Stimulated activated naive B cell treated with anti-CD40 and anti-IgM and Interleukin-4, amounts not matched to agents 10 μg/mL and 1 μg/mL and 100 μg/mL, for 72 hours (primary cell): ENCODE measurements at regions not wholly inside any gene's neighbourhood (a gene's known extent, or its start where the extent isn't known, plus 50 kb on each side); places are given as distances from the start of the nearest gene placed in this dataset.

Experiments used
- ATAC-seq, 2 donors: fragments of 150-1000 bp; cut with Tn5 transposase; replicated peaks; 2 replicates each; pipeline ENCODE4 v1.10.0; 2021; ENCODE audit warnings: moderate library complexity in 1 of 2
- DNase-seq: peaks from one replicate; pipeline ENCODE4 v3.0.0; 2021
- H3K27ac Mint-ChIP-seq: one replicate; pipeline ENCODE4 v1.8.0; 2022; ENCODE audit warnings: mild to moderate bottlenecking, mixed read lengths
- H3K27me3 Mint-ChIP-seq, 2 donors: one replicate each; pipeline ENCODE4 v1.8.0; 2022; ENCODE audit warnings: mixed read lengths in 2 of 2
- H3K36me3 Mint-ChIP-seq, 2 donors: one replicate each; pipeline ENCODE4 v1.8.0; 2022; ENCODE audit warnings: mixed read lengths in 2 of 2, mild to moderate bottlenecking in 1 of 2
- H3K4me1 Mint-ChIP-seq, 2 donors: one replicate each; pipeline ENCODE4 v1.8.0; 2022; ENCODE audit warnings: mixed read lengths in 2 of 2, mild to moderate bottlenecking in 1 of 2
- H3K4me3 Mint-ChIP-seq, 2 donors: one replicate each; pipeline ENCODE4 v1.8.0; 2022; ENCODE audit warnings: mild to moderate bottlenecking in 2 of 2, mixed read lengths in 2 of 2, moderate library complexity in 1 of 2
- H3K9me3 Mint-ChIP-seq, 2 donors: one replicate each; pipeline ENCODE4 v1.8.0; 2022; ENCODE audit warnings: mixed read lengths in 2 of 2, mild to moderate bottlenecking in 1 of 2

DNA sequence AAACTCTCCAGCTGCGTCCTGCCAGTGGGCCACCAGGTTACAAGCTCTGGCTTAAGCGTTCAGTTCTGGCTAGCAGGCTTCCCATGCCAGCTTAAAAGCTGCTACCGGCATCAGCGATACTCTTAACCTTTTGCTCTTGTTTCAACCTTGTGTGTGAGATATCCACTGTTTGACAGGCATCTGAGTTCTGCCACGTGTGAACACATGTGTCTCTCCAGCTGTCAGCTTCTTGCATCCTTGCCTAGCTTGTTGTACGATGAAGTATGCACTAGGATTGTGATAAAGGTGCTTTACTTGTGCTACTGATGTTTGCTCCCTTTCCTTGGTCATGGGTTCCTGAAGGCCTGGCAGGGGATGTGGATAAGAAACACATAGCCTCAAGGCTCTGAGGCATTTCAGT, 201.6 kb downstream of the PRDM2 start:
- Mint-ChIP-seq H3K27ac (no peak overlapping the region), H3K4me3 (no peak overlapping the region), H3K27me3 (peaks cover 29 to 30% of the 10 kb centered on the region in 2 donors), H3K4me1 (no peaks in the 10 kb centered on the region), H3K9me3 (peaks cover 7 to 14% of the 10 kb centered on the region in 2 donors), H3K36me3 (peaks cover 0 to 3% of the 10 kb centered on the region in 2 donors)
- no peak for DNase-seq
- no peak for ATAC-seq

DNA sequence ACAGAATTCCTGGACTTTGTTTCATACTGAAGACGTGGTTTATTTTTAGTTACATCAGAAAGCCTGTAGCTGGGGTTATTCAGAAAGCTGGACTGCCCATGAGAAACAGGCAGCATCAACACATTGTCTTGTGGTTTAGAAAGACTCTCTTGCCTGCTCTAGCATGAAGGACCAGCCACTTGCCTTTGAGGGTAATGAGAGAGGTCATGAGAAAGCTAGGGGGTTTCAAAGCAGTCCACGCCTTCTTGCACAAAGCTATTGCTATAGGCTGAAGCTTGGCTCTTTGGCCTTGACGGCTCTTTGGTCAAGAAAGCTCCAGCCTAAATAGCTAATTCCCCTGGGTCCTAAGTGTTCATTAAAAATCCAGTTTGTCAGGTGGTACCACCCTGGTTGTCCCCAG, 208.1 kb downstream of the PRDM2 start:
- H3K4me3 Mint-ChIP-seq, result no peak overlapping the region
- peaks cover 12 to 16% of the 10 kb centered on the region in 2 donors for H3K27me3 Mint-ChIP-seq
- DNase-seq (no peak), ATAC-seq (peak; percentile 71 to 81)
- H3K4me1 Mint-ChIP-seq, result peaks cover 0 to 5% of the 10 kb centered on the region in 2 donors
- peaks cover 7 to 14% of the 10 kb centered on the region in 2 donors for H3K9me3 Mint-ChIP-seq
- peaks cover 0 to 3% of the 10 kb centered on the region in 2 donors for H3K36me3 Mint-ChIP-seq
- no peak overlapping the region for H3K27ac Mint-ChIP-seq

DNA sequence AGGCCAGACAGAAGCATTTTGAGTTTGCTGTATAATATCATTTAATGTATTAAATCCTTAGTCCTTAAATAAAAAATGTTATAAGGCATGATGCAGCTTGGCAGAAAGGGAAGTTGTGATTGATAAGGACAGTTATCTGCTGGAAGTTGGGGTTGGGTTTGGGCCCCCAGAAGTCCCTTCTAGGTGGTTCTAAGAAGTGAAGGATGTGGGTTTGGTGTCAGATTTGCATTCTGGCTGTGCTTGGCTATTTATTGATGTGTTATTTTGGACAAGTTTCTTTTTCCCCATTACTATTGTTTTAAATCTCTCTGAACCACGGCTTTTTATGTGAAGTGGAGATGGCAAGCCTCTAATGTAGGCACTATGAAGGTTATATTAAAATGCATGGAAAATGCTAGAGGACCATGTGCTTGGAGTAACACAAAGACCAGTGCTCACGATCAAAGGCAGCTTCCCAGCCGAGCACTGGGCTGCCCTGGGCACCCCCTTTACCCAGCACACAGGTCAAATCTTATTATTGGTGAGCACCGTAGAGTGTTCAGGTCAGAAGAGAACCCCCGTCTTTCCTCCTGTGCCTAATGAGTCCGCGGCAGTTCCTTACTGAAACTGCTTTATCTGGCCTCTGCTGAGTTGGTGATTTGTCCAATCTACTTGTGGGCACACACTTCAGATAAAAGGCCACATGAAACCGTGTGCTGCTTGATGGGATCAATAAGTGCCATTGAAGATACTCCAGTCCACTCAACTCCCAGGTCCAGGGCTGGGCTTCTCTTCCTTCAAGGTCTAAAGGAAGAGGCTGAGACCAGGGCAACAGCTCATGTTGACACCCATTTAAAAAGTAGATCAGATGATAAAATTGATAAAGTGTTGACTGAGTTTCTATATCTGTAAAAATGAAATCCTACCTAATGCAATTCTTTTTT, 212.0 kb downstream of the PRDM2 start:
- peaks cover 0 to 5% of the 10 kb centered on the region in 2 donors for H3K4me1 Mint-ChIP-seq
- no peak overlapping the region for H3K27ac Mint-ChIP-seq
- H3K36me3 Mint-ChIP-seq, result no peaks in the 10 kb centered on the region
- ATAC-seq (no peak), DNase-seq (no peak)
- no peaks in the 10 kb centered on the region for H3K9me3 Mint-ChIP-seq
- no peak overlapping the region for H3K4me3 Mint-ChIP-seq
- H3K27me3 Mint-ChIP-seq, result peaks cover 12 to 16% of the 10 kb centered on the region in 2 donors

DNA sequence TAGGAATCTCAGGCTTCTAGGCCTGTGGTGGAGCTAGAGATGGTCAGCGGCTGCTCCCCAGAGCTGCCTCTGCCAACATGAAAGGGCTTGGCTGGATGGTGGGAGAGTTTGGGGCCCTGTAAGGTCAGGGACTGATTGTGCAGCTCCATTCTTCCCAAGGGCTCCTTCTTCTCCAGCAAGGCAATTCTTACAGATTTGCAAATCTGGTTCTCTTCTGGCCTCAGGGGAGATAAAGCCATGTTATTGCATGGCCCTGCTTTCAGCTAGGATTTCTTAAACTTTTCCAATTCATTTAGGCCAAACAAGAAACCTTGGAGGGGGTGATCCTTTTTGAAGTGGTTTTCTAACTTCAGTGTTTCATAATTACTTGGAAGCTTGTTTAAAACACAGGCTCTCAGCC, 213.4 kb downstream of the PRDM2 start:
- H3K36me3 Mint-ChIP-seq, result no peaks in the 10 kb centered on the region
- H3K27ac Mint-ChIP-seq, result no peak overlapping the region
- H3K9me3 Mint-ChIP-seq, result no peaks in the 10 kb centered on the region

DNA sequence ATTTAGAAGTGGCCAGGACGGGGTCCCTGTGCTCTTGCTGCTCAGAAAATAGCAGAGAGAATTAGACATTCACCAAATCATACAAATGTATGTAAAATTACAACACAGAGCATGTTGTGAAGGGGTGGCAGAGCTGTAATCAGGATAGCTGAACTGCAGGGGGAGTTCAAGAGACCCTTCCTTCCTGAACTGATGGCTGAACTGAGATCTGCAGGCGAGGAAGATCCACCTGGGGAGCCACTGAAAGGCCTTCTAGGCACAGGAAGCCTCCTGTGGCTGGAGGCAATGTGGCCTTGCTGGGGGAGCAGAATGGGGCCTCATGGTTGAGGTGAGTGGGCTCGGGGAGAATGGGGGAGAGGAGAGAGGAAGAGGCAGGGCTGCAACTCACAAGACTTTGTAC, 216.5 kb downstream of the PRDM2 start:
- DNase-seq (no peak), ATAC-seq (no peak)
- no peaks in the 10 kb centered on the region for H3K36me3 Mint-ChIP-seq
- no peak overlapping the region for H3K4me3 Mint-ChIP-seq
- H3K27me3 Mint-ChIP-seq, result peaks cover 21 to 31% of the 10 kb centered on the region in 2 donors
- peaks cover 0 to 6% of the 10 kb centered on the region in 2 donors for H3K9me3 Mint-ChIP-seq
- H3K4me1 Mint-ChIP-seq, result peaks cover 0 to 5% of the 10 kb centered on the region in 2 donors
- H3K27ac Mint-ChIP-seq, result no peak overlapping the region

More for the DNA sequence above, 213.4 kb downstream of the PRDM2 start:
- ATAC-seq (no peak), DNase-seq (no peak)
- H3K27me3 Mint-ChIP-seq, result peaks cover 13 to 20% of the 10 kb centered on the region in 2 donors
- no peak overlapping the region for H3K4me3 Mint-ChIP-seq
- peaks cover 0 to 5% of the 10 kb centered on the region in 2 donors for H3K4me1 Mint-ChIP-seq

DNA sequence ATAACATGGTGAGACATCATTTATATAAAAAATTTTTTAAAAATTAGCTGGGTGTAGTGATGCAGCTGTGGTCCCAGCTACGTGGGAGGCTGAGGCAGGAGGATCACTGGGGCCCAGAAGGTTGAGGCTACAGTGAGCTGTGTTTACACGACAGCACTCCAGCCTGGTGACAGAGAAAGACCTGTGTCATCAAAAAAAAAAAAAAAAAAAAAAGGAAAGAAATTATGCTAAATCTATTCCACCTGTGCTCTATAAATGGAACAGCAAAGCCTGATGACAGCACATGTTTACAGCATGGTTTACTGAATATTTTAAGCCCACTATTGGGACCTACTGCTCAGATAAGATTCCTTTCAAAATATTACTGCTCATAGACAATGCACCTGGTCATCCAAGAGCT, 217.6 kb downstream of the PRDM2 start:
- no peak for ATAC-seq
- DNase-seq, result no peak
- Mint-ChIP-seq H3K4me1 (no peaks in the 10 kb centered on the region), H3K36me3 (no peaks in the 10 kb centered on the region), H3K27me3 (peaks cover 21 to 31% of the 10 kb centered on the region in 2 donors), H3K9me3 (peaks cover 0 to 6% of the 10 kb centered on the region in 2 donors), H3K4me3 (no peak overlapping the region), H3K27ac (no peak overlapping the region)

DNA sequence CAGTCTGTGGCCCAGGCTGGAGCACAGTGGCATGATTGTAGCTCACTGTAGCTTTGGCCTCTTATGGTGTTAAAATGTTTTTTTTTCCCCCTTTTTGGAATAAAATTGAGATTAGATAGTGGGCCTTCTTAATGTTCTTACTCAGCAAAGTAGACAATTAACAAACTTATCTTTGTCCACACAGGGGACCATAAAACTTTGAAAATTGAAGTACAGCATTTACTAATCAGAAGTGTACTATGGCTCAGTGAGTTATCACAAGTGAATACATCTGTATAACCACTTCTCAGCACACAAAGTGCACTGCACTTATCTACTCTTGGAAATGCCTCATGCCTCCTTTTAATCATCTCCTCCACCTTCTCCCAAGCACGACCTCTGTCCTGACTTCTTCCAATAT, 218.9 kb downstream of the PRDM2 start:
- Mint-ChIP-seq H3K36me3 (no peaks in the 10 kb centered on the region), H3K27ac (no peak overlapping the region)
- no peak for ATAC-seq

DNA sequence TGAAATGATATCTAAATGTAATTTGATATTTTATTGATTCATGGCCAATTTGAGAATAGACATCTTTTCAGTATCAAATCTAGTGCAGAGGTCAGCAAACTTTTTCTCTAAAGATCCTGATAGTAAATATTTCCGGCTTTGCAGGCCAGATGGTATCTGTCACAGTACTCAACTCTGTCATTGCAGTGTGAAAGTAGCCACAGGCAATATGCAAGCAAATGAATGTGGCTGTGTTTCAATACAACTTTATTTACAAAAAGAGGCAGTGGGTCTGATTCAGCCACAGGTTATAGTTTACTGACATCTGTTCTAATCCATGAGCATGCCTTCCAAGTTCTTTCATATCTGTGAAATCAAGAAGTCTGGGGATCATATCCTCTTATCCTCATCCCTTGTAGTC, 221.2 kb downstream of the PRDM2 start:
- Mint-ChIP-seq H3K4me1 (no peaks in the 10 kb centered on the region), H3K27me3 (peaks cover 31 to 41% of the 10 kb centered on the region in 2 donors), H3K9me3 (peaks cover 0 to 6% of the 10 kb centered on the region in 2 donors), H3K36me3 (no peaks in the 10 kb centered on the region), H3K27ac (no peak overlapping the region), H3K4me3 (no peak overlapping the region)
- ATAC-seq, result no peak
- DNase-seq, result no peak

More for the DNA sequence above, 218.9 kb downstream of the PRDM2 start:
- Mint-ChIP-seq H3K9me3 (peaks cover 0 to 6% of the 10 kb centered on the region in 2 donors), H3K27me3 (peaks cover 29 to 31% of the 10 kb centered on the region in 2 donors), H3K4me1 (no peaks in the 10 kb centered on the region), H3K4me3 (no peak overlapping the region)
- DNase-seq, result no peak

DNA sequence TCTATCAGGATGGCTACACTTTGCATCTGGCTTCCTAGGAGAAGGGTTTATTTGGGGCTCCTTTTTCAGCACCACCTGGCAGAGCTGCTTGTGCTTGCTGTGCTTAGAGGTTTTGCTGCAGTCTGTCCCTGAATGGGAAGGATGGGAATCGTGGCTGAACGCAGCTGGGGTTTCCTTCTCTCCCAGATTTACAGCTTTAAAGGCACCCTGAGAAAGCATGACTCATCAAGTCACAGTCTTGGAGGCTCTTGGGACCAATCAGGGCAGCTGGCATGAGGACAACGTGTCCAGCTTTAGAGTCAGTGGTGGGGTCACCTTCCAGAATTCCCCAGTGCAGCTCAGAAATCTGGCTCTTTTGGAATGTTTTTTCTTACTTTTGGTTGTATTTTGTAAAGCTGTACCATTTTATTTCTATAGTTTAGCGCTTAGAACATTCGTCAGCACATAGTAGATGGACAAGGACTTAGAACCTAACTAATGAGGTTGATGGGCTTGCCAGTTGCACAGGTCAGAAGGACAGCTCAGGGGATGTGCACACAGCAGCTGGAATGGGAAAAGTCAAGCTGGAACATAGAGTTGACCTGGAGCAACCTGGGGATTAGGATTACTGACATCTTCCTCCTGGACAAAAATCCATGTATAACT, 222.6 kb downstream of the PRDM2 start:
- Mint-ChIP-seq H3K4me3 (no peak overlapping the region), H3K27ac (no peak overlapping the region), H3K9me3 (peaks cover 0 to 6% of the 10 kb centered on the region in 2 donors), H3K4me1 (no peaks in the 10 kb centered on the region), H3K27me3 (peaks cover 28 to 40% of the 10 kb centered on the region in 2 donors), H3K36me3 (no peaks in the 10 kb centered on the region)
- ATAC-seq, result no peak
- DNase-seq, result no peak

DNA sequence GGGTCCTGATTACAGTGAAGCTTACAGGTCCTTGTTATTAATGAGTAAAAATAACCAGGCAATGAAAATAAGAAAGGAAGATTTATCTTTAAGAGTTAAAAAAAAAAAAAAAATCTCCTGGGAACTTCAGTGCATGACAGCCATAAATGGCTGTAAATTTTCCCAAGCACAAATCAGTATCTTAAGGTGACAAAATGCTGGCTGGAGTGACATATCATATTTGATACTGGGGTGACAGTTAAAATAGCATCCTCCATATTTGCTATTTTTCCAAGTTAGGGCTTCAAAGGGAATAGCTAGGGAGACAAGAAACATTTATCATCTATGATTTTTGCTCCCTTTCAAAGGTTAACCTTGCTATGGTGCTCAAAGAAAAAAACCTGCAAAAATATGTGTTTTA, 226.6 kb downstream of the PRDM2 start:
- H3K4me3 Mint-ChIP-seq, result no peak overlapping the region
- H3K36me3 Mint-ChIP-seq, result no peaks in the 10 kb centered on the region
- H3K9me3 Mint-ChIP-seq, result no peaks in the 10 kb centered on the region

DNA sequence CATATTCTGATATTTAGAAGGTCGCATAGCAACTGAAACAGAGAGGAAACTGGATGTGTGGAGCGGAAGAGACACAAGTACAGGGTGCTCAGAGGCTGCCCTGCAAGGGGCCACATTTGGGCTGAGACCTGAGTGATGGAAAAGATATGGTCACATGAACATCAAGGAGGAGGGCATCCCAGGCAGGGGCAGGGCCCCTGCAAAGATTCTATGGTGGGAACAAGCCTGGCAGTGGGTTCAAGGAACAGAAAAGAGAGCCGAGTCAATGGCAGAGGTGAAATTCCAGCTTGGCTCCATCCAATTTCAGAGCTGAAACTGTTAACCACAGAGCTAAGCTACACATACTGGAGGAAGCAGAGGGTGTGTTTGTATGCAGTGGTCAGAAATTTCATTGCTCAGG, 227.7 kb downstream of the PRDM2 start:
- Mint-ChIP-seq H3K4me1 (no peaks in the 10 kb centered on the region), H3K27ac (no peak overlapping the region), H3K9me3 (no peaks in the 10 kb centered on the region), H3K27me3 (peaks cover 20 to 38% of the 10 kb centered on the region in 2 donors), H3K4me3 (no peak overlapping the region), H3K36me3 (no peaks in the 10 kb centered on the region)
- ATAC-seq, result no peak
- no peak for DNase-seq

More for the DNA sequence above, 226.6 kb downstream of the PRDM2 start:
- DNase-seq (no peak), ATAC-seq (no peak)
- Mint-ChIP-seq H3K27me3 (peaks cover 20 to 40% of the 10 kb centered on the region in 2 donors), H3K4me1 (no peaks in the 10 kb centered on the region), H3K27ac (no peak overlapping the region)

DNA sequence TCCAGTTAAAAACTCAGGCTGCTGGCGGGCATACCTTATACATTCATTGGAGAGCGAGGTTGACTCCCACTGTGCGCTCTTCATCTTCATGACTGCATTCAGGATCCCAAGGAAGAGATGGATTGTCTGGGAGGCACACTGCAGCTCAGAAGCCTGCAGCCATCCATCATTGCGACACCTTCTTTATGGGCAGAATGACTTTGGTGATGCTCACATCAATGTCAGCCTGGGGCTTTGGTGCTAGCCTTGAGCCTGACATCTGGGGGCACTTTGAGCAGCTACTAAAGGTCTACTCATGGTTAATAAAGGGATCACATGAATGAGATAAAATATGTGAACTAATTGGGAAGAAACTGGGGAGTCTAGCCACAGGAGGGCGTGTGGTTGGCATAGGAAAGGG, 229.3 kb downstream of the PRDM2 start:
- H3K36me3 Mint-ChIP-seq, result no peaks in the 10 kb centered on the region
- peaks cover 21 to 30% of the 10 kb centered on the region in 2 donors for H3K27me3 Mint-ChIP-seq
- no peak for ATAC-seq

DNA sequence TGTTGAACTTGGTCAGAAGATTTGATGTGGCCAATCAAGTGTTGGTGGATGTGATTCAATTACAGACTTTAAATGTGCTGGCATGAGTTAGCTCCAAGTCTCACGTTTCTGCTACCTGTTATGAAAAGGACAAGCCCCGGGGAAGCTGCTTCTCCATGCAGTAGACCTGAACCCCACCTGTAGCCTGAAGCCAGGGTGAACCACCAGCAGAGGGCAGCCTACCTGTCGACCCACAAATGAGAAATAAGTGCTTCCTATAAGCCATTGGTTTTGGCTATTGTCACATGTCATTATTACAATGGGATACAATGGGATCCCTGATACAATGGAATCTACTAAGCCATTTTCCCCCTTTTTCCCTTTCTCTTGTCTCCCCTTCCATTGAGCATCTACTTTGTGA, 230.2 kb downstream of the PRDM2 start:
- Mint-ChIP-seq H3K4me1 (no peaks in the 10 kb centered on the region), H3K9me3 (no peaks in the 10 kb centered on the region), H3K36me3 (no peaks in the 10 kb centered on the region), H3K27me3 (peaks cover 24 to 30% of the 10 kb centered on the region in 2 donors), H3K4me3 (no peak overlapping the region), H3K27ac (no peak overlapping the region)
- DNase-seq (no peak), ATAC-seq (no peak)

More for the DNA sequence above, 229.3 kb downstream of the PRDM2 start:
- H3K4me3 Mint-ChIP-seq, result no peak overlapping the region
- no peaks in the 10 kb centered on the region for H3K4me1 Mint-ChIP-seq
- no peak overlapping the region for H3K27ac Mint-ChIP-seq
- no peaks in the 10 kb centered on the region for H3K9me3 Mint-ChIP-seq
- no peak for DNase-seq

DNA sequence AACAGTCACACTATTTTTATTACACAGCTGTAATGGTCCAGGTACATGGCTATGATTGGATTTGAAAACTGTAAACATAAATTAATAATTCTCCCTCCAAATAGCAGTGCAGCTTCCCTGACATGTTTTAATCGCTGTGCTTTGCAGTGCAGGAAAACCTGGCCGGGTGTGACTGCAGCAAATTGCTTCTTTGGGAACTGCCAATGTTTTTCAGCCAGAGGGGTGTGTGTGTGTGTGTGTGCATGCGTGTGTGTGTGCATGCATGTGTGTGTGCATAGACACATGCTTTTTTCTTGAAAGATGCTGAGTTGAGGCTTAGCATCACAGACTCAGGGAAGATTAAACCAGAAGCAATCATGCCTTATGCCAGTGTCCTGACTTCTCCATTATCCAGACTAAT, 231.2 kb downstream of the PRDM2 start:
- no peak overlapping the region for H3K4me3 Mint-ChIP-seq
- H3K27ac Mint-ChIP-seq, result no peak overlapping the region
- DNase-seq (no peak), ATAC-seq (no peak)
- H3K27me3 Mint-ChIP-seq, result peaks cover 17 to 22% of the 10 kb centered on the region in 2 donors
- no peaks in the 10 kb centered on the region for H3K4me1 Mint-ChIP-seq
- H3K9me3 Mint-ChIP-seq, result no peaks in the 10 kb centered on the region
- H3K36me3 Mint-ChIP-seq, result no peaks in the 10 kb centered on the region

DNA sequence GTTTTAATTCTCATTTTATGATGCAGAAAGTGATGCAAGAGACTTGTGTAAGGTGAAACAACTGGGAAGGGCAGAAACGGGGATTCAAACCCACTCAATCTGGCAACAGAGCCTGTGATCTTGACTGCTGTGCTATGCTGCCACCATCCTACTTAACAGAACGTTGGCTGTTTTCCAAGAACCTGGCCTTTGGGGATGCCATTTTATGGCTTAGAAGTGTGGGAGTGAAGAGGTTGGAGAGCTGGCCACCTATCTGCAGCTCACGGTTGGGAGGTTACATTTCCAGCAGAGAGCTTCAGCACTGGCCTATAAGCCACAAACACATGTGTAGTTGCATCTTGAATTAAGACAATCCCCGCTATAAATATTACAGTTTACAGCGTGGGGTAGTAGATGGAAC, 235.3 kb downstream of the PRDM2 start:
- Mint-ChIP-seq H3K27ac (no peak overlapping the region), H3K4me3 (no peak overlapping the region)

More for the DNA sequence above, 235.3 kb downstream of the PRDM2 start:
- Mint-ChIP-seq H3K36me3 (no peaks in the 10 kb centered on the region), H3K9me3 (no peaks in the 10 kb centered on the region), H3K27me3 (peaks cover 24 to 31% of the 10 kb centered on the region in 2 donors), H3K4me1 (no peaks in the 10 kb centered on the region)
- no peak for ATAC-seq
- no peak for DNase-seq
